Mesodermal cell (in vitro differentiated cells): ENCODE measurements at regions not wholly inside any gene's neighbourhood (a gene's known extent, or its start where the extent isn't known, plus 50 kb on each side); places are given as distances from the start of the nearest gene placed in this dataset.

ENCODE experiments used
- H3K27ac ChIP-seq: 2 replicates; pipeline ENCODE4 v1.7.0; 2013; ENCODE audit warnings: mild to moderate bottlenecking, low read depth, low read length, moderate library complexity; ENCODE audit not compliant: severe bottlenecking
- H3K36me3 ChIP-seq: 2 replicates; pipeline ENCODE4 v1.7.1; 2013; ENCODE audit warnings: mild to moderate bottlenecking, low read length, moderate library complexity; ENCODE audit not compliant: control insufficient read depth, insufficient read depth
- H3K4me1 ChIP-seq: one replicate; pipeline ENCODE4 v1.7.1; 2013; ENCODE audit warnings: mild to moderate bottlenecking, low read length; ENCODE audit not compliant: insufficient read depth, control insufficient read depth, poor library complexity, severe bottlenecking
- H3K4me3 ChIP-seq: 2 replicates; pipeline ENCODE4 v1.7.0; 2013; ENCODE audit warnings: low read length, control low read depth, mild to moderate bottlenecking; ENCODE audit not compliant: insufficient read depth, poor library complexity, severe bottlenecking; ENCODE audit errors: extremely low read depth
- H3K9me3 ChIP-seq: 2 replicates; pipeline ENCODE4 v1.7.1; 2013; ENCODE audit warnings: mild to moderate bottlenecking, low read length, moderate library complexity; ENCODE audit not compliant: control insufficient read depth
- WGBS, 2 experiments: methylation state at CpG; one replicate each; pipeline ENCODE4 v1.1.5; 2013; ENCODE audit warnings: missing lambda C conversion rate in 2 of 2; ENCODE audit not compliant: insufficient coverage in 2 of 2; 5-methylcytosine and 5-hydroxymethylcytosine counted together

DNA sequence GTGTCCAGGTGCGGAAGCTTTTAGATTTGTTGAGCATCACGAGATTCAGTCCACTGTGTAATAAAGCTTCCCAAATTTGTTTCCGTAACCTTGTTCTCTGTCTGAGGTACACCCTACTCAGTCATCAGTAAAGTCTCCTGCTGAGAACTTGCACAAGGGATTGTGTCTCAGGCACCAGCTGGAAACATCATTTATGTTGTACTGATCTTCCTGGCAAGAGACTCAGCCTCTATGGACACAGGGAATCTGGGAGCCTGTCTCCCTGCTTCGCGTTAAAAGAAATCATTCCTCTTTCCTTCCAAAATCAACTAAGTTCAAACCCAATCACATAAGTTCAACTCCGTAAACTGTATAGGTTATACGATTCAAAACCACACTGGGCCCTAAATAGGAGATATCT is 336.8 kb downstream of the GPR37 start:
- Histone ChIP-seq H3K4me1 (no peaks in the 10 kb centered on the region), H3K36me3 (no peaks in the 10 kb centered on the region), H3K27ac (no peak overlapping the region), H3K9me3 (no peaks in the 10 kb centered on the region), H3K4me3 (no peak overlapping the region)
- 88 to 89% methylated on average over 5 of the region's 7 CpGs for WGBS, 2 experiments

DNA sequence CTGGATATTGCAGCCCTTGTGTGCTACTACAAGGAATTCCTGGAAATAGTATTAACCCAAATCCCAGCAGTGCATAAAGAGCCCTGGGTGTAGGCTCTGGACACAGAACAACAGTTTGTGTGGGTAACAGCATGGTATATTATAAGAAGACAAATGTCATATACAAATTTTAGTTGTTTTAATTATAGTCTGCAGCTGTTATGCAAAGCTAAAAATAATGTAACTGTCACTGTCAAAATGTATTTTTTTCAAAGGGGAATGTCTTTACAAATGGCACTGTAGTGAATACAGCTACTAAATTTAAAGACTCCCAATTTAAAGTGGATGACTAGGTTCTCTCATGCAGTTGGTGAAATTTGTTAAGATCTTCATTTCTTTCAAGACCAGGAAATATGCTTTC is 339.0 kb downstream of the GPR37 start:
- no peaks in the 10 kb centered on the region for H3K4me1 ChIP-seq
- H3K4me3 ChIP-seq, result no peak overlapping the region
- no peaks in the 10 kb centered on the region for H3K36me3 ChIP-seq
- no peaks in the 10 kb centered on the region for H3K9me3 ChIP-seq
- no peak overlapping the region for H3K27ac ChIP-seq

DNA sequence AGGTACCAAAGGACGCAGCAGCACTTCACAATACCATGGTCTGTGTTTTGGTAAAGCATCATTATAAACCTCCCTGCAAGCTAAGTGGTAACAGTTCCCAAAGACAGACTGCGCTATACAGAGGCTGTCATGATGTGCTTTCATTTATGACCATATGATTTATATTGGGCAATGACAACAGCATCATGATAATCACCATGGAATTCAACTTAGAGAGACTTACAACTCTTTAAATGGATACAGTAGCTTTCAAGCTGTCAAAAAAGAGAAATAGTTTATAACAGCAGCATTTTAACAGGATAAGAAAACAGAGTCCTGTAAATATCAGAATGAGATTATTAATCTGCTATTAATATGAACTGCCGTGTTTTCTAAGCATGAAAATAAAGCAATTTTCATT is 341.7 kb downstream of the GPR37 start:
- Histone ChIP-seq H3K4me3 (no peak overlapping the region), H3K9me3 (no peaks in the 10 kb centered on the region), H3K36me3 (no peaks in the 10 kb centered on the region), H3K4me1 (no peaks in the 10 kb centered on the region), H3K27ac (no peak overlapping the region)
- WGBS, 2 experiments, result 60 to 80% methylated on average over 1 of the region's 3 CpGs

GRCh38 chr7:124422081-124422480 is 343.5 kb downstream of the GPR37 start:
- Histone ChIP-seq H3K4me1 (no peaks in the 10 kb centered on the region), H3K36me3 (no peaks in the 10 kb centered on the region), H3K4me3 (no peak overlapping the region), H3K27ac (no peak overlapping the region), H3K9me3 (no peaks in the 10 kb centered on the region)
- WGBS, 2 experiments, result 57% methylated on average over 1 of the region's 3 CpGs; no CpG with 5 or more reads in 1 of the 2 experiments

DNA sequence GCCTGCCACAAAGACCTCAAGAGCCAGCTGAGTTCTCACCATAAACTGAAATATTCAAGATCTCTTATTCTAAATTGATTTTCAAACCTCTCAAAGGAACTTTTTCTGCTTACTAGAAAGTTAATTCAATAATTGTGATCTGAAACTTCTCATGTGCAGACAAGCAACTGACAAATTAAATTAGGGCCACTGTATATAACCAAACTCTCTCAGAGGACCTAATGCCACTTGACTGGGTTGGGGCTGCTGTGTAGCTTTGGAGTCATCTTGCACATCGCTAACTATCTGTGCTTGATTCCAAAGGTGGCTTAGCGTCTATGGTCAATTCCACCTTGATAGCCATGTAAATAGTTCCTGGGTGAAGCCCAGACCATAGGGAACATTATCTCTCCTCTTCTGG is 345.2 kb downstream of the GPR37 start:
- Histone ChIP-seq H3K4me1 (no peaks in the 10 kb centered on the region), H3K27ac (no peak overlapping the region), H3K36me3 (no peaks in the 10 kb centered on the region), H3K4me3 (no peak overlapping the region), H3K9me3 (no peaks in the 10 kb centered on the region)
- 93 to 100% methylated on average over 2 of the region's 2 CpGs for WGBS, 2 experiments

- Histone ChIP-seq H3K27ac (no peak overlapping the region), H3K4me1 (no peaks in the 10 kb centered on the region), H3K9me3 (no peaks in the 10 kb centered on the region), H3K36me3 (no peaks in the 10 kb centered on the region), H3K4me3 (no peak overlapping the region)
- WGBS, 2 experiments, result 83% methylated on average over 1 of the region's 3 CpGs; no CpG with 5 or more reads in 1 of the 2 experiments
These were observed 352.6 kb downstream of the GPR37 start for GRCh38 chr7:124413029-124413428.

GRCh38 chr7:124412531-124412930 is 353.1 kb downstream of the GPR37 start:
- no peak overlapping the region for H3K4me3 ChIP-seq
- no peak overlapping the region for H3K27ac ChIP-seq
- no peaks in the 10 kb centered on the region for H3K9me3 ChIP-seq
- WGBS, 2 experiments, result 80% methylated on average over 1 of the region's 6 CpGs; no CpG with 5 or more reads in 1 of the 2 experiments
- H3K36me3 ChIP-seq, result no peaks in the 10 kb centered on the region
- no peaks in the 10 kb centered on the region for H3K4me1 ChIP-seq

- Histone ChIP-seq H3K4me3 (no peak overlapping the region), H3K9me3 (no peaks in the 10 kb centered on the region), H3K4me1 (no peaks in the 10 kb centered on the region), H3K36me3 (no peaks in the 10 kb centered on the region), H3K27ac (no peak overlapping the region)
- WGBS, 2 experiments, result 54 to 84% methylated on average over 4 to 7 of the region's 7 CpGs
These were observed 353.8 kb downstream of the GPR37 start for GRCh38 chr7:124411796-124412195.

DNA sequence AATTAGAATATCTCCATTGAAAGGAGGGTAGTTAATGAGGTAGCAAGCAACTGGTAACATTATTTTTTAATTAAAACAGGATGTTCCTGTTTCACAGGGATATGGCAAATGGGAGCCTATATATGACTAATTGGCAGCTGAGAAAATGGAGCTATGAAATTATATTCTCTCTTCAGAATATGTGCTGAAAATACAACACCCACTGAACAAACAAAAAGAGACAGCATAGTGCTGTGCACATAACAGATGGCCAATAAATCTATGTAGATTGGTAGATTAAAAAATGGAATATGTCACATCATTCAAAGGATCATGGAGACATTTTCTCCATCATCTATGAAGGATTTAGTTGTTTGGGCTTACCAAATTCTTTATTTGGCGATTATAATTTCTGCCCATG is 362.0 kb downstream of the GPR37 start:
- H3K4me3 ChIP-seq, result no peak overlapping the region
- H3K9me3 ChIP-seq, result no peaks in the 10 kb centered on the region
- H3K36me3 ChIP-seq, result no peaks in the 10 kb centered on the region
- H3K4me1 ChIP-seq, result no peaks in the 10 kb centered on the region
- 83% methylated on average over 1 of the region's 1 CpG; no CpG with 5 or more reads in 1 of the 2 experiments for WGBS, 2 experiments
- no peak overlapping the region for H3K27ac ChIP-seq

GRCh38 chr7:124403112-124403511 is 362.5 kb downstream of the GPR37 start:
- no peaks in the 10 kb centered on the region for H3K4me1 ChIP-seq
- H3K9me3 ChIP-seq, result no peaks in the 10 kb centered on the region
- no peak overlapping the region for H3K4me3 ChIP-seq
- no peak overlapping the region for H3K27ac ChIP-seq
- H3K36me3 ChIP-seq, result no peaks in the 10 kb centered on the region
- WGBS, 2 experiments, result 100% methylated on average over 1 of the region's 2 CpGs; no CpG with 5 or more reads in 1 of the 2 experiments

GRCh38 chr7:124399941-124400340 is 365.7 kb downstream of the GPR37 start:
- Histone ChIP-seq H3K4me1 (no peaks in the 10 kb centered on the region), H3K4me3 (no peak overlapping the region), H3K27ac (no peak overlapping the region), H3K36me3 (no peaks in the 10 kb centered on the region), H3K9me3 (no peaks in the 10 kb centered on the region)
- WGBS, 2 experiments, result 94 to 100% methylated on average over 1 of the region's 1 CpG
